Keratinocyte (primary cell): ENCODE measurements at regions not wholly inside any gene's neighbourhood (a gene's known extent, or its start where the extent isn't known, plus 50 kb on each side); places are given as distances from the start of the nearest gene placed in this dataset.

Experiments used
- DNase-seq: peaks from one replicate; pipeline ENCODE4 v3.0.0-alpha.2; 2011; ENCODE audit warnings: low read depth, missing footprints, low spot score
- FAIRE-seq: peaks from 2 replicates; lab custom pipeline; 2011; peaks lifted over from hg19 to GRCh38; lab: Jason Lieb, UNC
- H2AFZ ChIP-seq: 2 replicates; pipeline ENCODE4 v1.6.0; 2012; ENCODE audit warnings: low read length, control low read depth, inconsistent platforms; ENCODE audit not compliant: control insufficient read depth
- H3K27ac ChIP-seq: 2 replicates; pipeline ENCODE4 v1.5.1; 2011; ENCODE audit warnings: low read length; ENCODE audit not compliant: control insufficient read depth, insufficient read depth
- H3K27me3 ChIP-seq: 3 replicates; pipeline ENCODE4 v1.6.0; 2011; ENCODE audit warnings: low read length; ENCODE audit not compliant: control insufficient read depth, insufficient read depth; ENCODE audit errors: extremely low read depth
- H3K36me3 ChIP-seq, 2 experiments: 2 replicates in 1 of 2; 3 replicates in 1 of 2; pipeline ENCODE4 v1.5.1; 2011; ENCODE audit warnings: low read length in 2 of 2, mild to moderate bottlenecking in 1 of 2; ENCODE audit not compliant: control insufficient read depth in 2 of 2, insufficient read depth in 2 of 2; ENCODE audit errors: extremely low read depth in 1 of 2
- H3K4me1 ChIP-seq: 3 replicates; pipeline ENCODE4 v1.5.1; 2011; ENCODE audit warnings: low read length; ENCODE audit not compliant: control insufficient read depth, insufficient read depth; ENCODE audit errors: extremely low read depth
- H3K4me2 ChIP-seq: 3 replicates; pipeline ENCODE4 v1.6.0; 2011; ENCODE audit warnings: low read depth, low read length; ENCODE audit not compliant: control insufficient read depth, insufficient read depth; ENCODE audit errors: extremely low read depth
- H3K4me3 ChIP-seq, 3 experiments: fragments of 200-600 bp in 1 of 3; sonication (generic) in 1 of 3; 2 replicates in 2 of 3; 3 replicates in 1 of 3; pipeline ENCODE4 v1.5.1; 2011 to 2016; ENCODE audit warnings: low read length in 3 of 3, mild to moderate bottlenecking in 3 of 3, control low read depth in 2 of 3, inconsistent platforms in 1 of 3, low read depth in 1 of 3, mixed read lengths in 1 of 3, mixed run types in 1 of 3, moderate library complexity in 1 of 3; ENCODE audit not compliant: control insufficient read depth in 2 of 3, insufficient read depth in 2 of 3; ENCODE audit errors: extremely low read depth in 1 of 3
- H3K79me2 ChIP-seq: 2 replicates; pipeline ENCODE4 v1.6.0; 2012; ENCODE audit warnings: low read length; ENCODE audit not compliant: control insufficient read depth, insufficient read depth
- H3K9ac ChIP-seq: 3 replicates; pipeline ENCODE4 v1.6.0; 2011; ENCODE audit warnings: low read length; ENCODE audit not compliant: control insufficient read depth, insufficient read depth; ENCODE audit errors: extremely low read depth
- H3K9me1 ChIP-seq: 3 replicates; pipeline ENCODE4 v1.6.0; 2011; ENCODE audit warnings: low read length; ENCODE audit not compliant: control insufficient read depth, insufficient read depth; ENCODE audit errors: extremely low read depth
- H3K9me3 ChIP-seq: 2 replicates; pipeline ENCODE4 v1.5.1; 2012; ENCODE audit warnings: low read depth, low read length; ENCODE audit not compliant: control insufficient read depth
- H4K20me1 ChIP-seq: 3 replicates; pipeline ENCODE4 v1.6.0; 2011; ENCODE audit warnings: low read length; ENCODE audit not compliant: control insufficient read depth, insufficient read depth; ENCODE audit errors: extremely low read depth
- EZH2 ChIP-seq: IDR thresholded peaks from one replicate; pipeline ENCODE4 v1.6.1; 2012; ENCODE audit warnings: inconsistent platforms, mild to moderate bottlenecking, low read length, moderate library complexity
- dilution Hi-C: fragments of 300-500 bp; cut with MboI; formaldehyde crosslinking; loops from one replicate; pipeline ENCODE4 v1.7.0; 2020; ENCODE audit warnings: low sequenced_read_pairs; ENCODE audit not compliant: extremely low pct_ligation_motif_present
- TF ChIP-seq, protein P1 (sequence below), 3 experiments: IDR thresholded peaks in 1 of 3; conservative IDR thresholded peaks in 1 of 3; optimal IDR thresholded peaks in 1 of 3; 2 replicates in 2 of 3; 3 replicates in 1 of 3; pipeline versions ENCODE3 to v1.5.1; 2011; ENCODE audit warnings: low read length in 3 of 3, mild to moderate bottlenecking in 3 of 3, moderate library complexity in 2 of 3, control low read depth in 1 of 3, inconsistent platforms in 1 of 3; ENCODE audit not compliant: insufficient read depth in 2 of 3; ENCODE audit errors: extremely low read depth in 1 of 3

DNA sequence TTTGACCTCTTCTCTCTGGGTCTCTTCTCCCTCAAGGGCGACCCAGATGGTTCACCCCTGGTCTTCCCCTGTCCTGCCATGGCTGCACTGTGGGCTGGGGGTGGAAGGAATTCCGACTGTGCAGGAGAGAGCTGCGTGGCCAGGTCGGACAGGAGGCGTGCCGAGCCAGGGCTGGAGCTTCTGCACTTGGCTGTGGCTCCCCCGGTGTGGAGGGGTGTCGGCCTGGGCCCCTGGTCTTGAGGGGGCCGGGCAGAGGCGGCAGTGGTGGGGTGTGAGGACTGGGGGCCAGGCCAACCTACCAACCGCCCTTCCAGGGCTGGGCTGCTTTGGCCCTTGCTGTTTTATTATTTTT, 74.9 kb upstream of the SHH start:
- H3K27ac ChIP-seq, result no peak overlapping the region
- H3K79me2 ChIP-seq, result no peaks in the 10 kb centered on the region
- H3K9me3 ChIP-seq, result peaks cover 11% of the 10 kb centered on the region
- H3K4me1 ChIP-seq, result no peaks in the 10 kb centered on the region
- H3K36me3 ChIP-seq, result no peaks in the 10 kb centered on the region
- no peaks in the 10 kb centered on the region for H4K20me1 ChIP-seq
- H3K4me2 ChIP-seq, result no peak overlapping the region
- H3K9me1 ChIP-seq, result no peaks in the 10 kb centered on the region
- no peak for FAIRE-seq
- dilution Hi-C loops, result no loop called here
- no peak for DNase-seq
- no peak overlapping the region for H3K4me3 ChIP-seq
- H2AFZ ChIP-seq, result no peak overlapping the region
- no peak for TF ChIP-seq EZH2
- TF ChIP-seq, protein P1, sequence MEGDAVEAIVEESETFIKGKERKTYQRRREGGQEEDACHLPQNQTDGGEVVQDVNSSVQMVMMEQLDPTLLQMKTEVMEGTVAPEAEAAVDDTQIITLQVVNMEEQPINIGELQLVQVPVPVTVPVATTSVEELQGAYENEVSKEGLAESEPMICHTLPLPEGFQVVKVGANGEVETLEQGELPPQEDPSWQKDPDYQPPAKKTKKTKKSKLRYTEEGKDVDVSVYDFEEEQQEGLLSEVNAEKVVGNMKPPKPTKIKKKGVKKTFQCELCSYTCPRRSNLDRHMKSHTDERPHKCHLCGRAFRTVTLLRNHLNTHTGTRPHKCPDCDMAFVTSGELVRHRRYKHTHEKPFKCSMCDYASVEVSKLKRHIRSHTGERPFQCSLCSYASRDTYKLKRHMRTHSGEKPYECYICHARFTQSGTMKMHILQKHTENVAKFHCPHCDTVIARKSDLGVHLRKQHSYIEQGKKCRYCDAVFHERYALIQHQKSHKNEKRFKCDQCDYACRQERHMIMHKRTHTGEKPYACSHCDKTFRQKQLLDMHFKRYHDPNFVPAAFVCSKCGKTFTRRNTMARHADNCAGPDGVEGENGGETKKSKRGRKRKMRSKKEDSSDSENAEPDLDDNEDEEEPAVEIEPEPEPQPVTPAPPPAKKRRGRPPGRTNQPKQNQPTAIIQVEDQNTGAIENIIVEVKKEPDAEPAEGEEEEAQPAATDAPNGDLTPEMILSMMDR (optimal IDR thresholded peaks at IDR 0.05 in 1 of 3, IDR thresholded peaks at IDR 0.05 in 1 of 3, conservative IDR thresholded peaks at IDR 0.05 in 1 of 3; ENCODE audit: extremely low read depth in 1 of 3, insufficient read depth in 2 of 3, low read length in 3 of 3), result no peak
- H3K9ac ChIP-seq, result no peak overlapping the region
- H3K27me3 ChIP-seq, result no peaks in the 10 kb centered on the region

GRCh38 chr7:155886391-155887173, 74.3 kb upstream of the SHH start:
- H3K27me3 ChIP-seq, result no peaks in the 10 kb centered on the region
- H3K36me3 ChIP-seq, result no peaks in the 10 kb centered on the region
- H3K79me2 ChIP-seq, result no peaks in the 10 kb centered on the region
- H3K4me2 ChIP-seq, result no peak overlapping the region
- FAIRE-seq, result no peak
- no peak overlapping the region for H3K4me3 ChIP-seq
- TF ChIP-seq, protein P1 (optimal IDR thresholded peaks at IDR 0.05 in 1 of 3, IDR thresholded peaks at IDR 0.05 in 1 of 3, conservative IDR thresholded peaks at IDR 0.05 in 1 of 3; ENCODE audit: extremely low read depth in 1 of 3, insufficient read depth in 2 of 3, low read length in 3 of 3), result no peak
- no peak for TF ChIP-seq EZH2
- no peak for DNase-seq
- no peaks in the 10 kb centered on the region for H3K4me1 ChIP-seq
- no peak overlapping the region for H2AFZ ChIP-seq
- no peaks in the 10 kb centered on the region for H3K9me1 ChIP-seq
- no peak overlapping the region for H3K9ac ChIP-seq
- dilution Hi-C loops, result no loop called here
- no peaks in the 10 kb centered on the region for H4K20me1 ChIP-seq
- peaks cover 12% of the 10 kb centered on the region for H3K9me3 ChIP-seq
- H3K27ac ChIP-seq, result no peak overlapping the region
